H1 (cell line): ENCODE measurements at regions not wholly inside any gene's neighbourhood (a gene's known extent, or its start where the extent isn't known, plus 50 kb on each side); places are given as distances from the start of the nearest gene placed in this dataset.

Experiments used
- CTCF ChIA-PET: fragments of 300-600 bp; sonication (Branson Sonifier 250); formaldehyde crosslinking; loops from one replicate; lab custom pipeline; 2021; ENCODE audit not compliant: partially characterized antibody; lab: Charles Lee
- POLR2A ChIA-PET: fragments of 300-600 bp; sonication (Branson Sonifier 250); formaldehyde crosslinking; loops from one replicate; lab custom pipeline; 2021; ENCODE audit warnings: inconsistent platforms; ENCODE audit not compliant: partially characterized antibody; lab: Charles Lee
- DNase-seq, 2 experiments: peaks; one replicate each; pipeline versions ENCODE4 v3.0.0 to v3.0.0-alpha.2; 2010 to 2022; ENCODE audit warnings: low spot score in 2 of 2, low read depth in 1 of 2, mixed read lengths in 1 of 2
- FAIRE-seq: peaks from 2 replicates; lab custom pipeline; 2011; peaks lifted over from hg19 to GRCh38; lab: Jason Lieb, UNC
- H2AFZ ChIP-seq: 2 replicates; pipeline ENCODE4 v1.8.1; 2012; ENCODE audit warnings: low read length, inconsistent platforms
- H2AK5ac ChIP-seq: 2 replicates; pipeline ENCODE4 v1.6.1; 2013; ENCODE audit warnings: low read depth, low read length
- H2BK120ac ChIP-seq: replicated peaks from 2 replicates; pipeline ENCODE3; 2013; ENCODE audit warnings: low read depth, low read length, inconsistent platforms
- H2BK12ac ChIP-seq: 2 replicates; pipeline ENCODE4 v1.6.1; 2013; ENCODE audit warnings: low read depth, low read length
- H2BK15ac ChIP-seq: 2 replicates; pipeline ENCODE4 v1.6.1; 2013; ENCODE audit warnings: low read length
- H2BK20ac ChIP-seq: 2 replicates; pipeline ENCODE4 v1.6.1; 2013; ENCODE audit warnings: low read length
- H2BK5ac ChIP-seq: 2 replicates; pipeline ENCODE4 v1.6.1; 2013; ENCODE audit warnings: low read depth, low read length
- H3K14ac ChIP-seq: 2 replicates; pipeline ENCODE4 v1.6.1; 2013; ENCODE audit warnings: inconsistent platforms; ENCODE audit not compliant: insufficient read length
- H3K18ac ChIP-seq: 2 replicates; pipeline ENCODE4 v1.6.1; 2013; ENCODE audit warnings: low read length; ENCODE audit errors: extremely low read depth
- H3K23ac ChIP-seq: 2 replicates; pipeline ENCODE4 v1.6.1; 2013; ENCODE audit warnings: inconsistent platforms; ENCODE audit not compliant: insufficient read length
- H3K23me2 ChIP-seq: 2 replicates; pipeline ENCODE4 v1.6.1; 2013; ENCODE audit warnings: low read depth, low read length
- H3K27ac ChIP-seq: 2 replicates; pipeline ENCODE4 v1.6.1; 2011; ENCODE audit warnings: low read depth, low read length, inconsistent platforms
- H3K27me3 ChIP-seq, 4 experiments: replicated peaks in 1 of 4; 1 replicate in 1 of 4; 2 replicates in 3 of 4; pipeline versions ENCODE4 v1.6.1 to v1.8.1; 2011 to 2013; ENCODE audit warnings: low read length in 3 of 4, mild to moderate bottlenecking in 3 of 4, inconsistent platforms in 2 of 4, mixed read lengths in 2 of 4, moderate library complexity in 1 of 4; ENCODE audit not compliant: control insufficient read depth in 3 of 4, insufficient read depth in 3 of 4; ENCODE audit errors: extremely low read depth in 1 of 4
- H3K36me3 ChIP-seq, 4 experiments: 2 replicates each; pipeline versions ENCODE4 v1.6.1 to v1.8.1; 2011 to 2013; ENCODE audit warnings: mild to moderate bottlenecking in 4 of 4, low read length in 3 of 4, moderate library complexity in 2 of 4, control low read depth in 1 of 4, inconsistent platforms in 1 of 4; ENCODE audit not compliant: insufficient read depth in 4 of 4, control insufficient read depth in 2 of 4
- H3K4ac ChIP-seq: replicated peaks from 2 replicates; pipeline ENCODE3; 2013; ENCODE audit warnings: low read length, low read depth, mixed read lengths, inconsistent platforms; ENCODE audit not compliant: insufficient read length
- H3K4me1 ChIP-seq, 4 experiments: replicated peaks in 1 of 4; 1 replicate in 1 of 4; 2 replicates in 3 of 4; pipeline versions ENCODE4 v1.6.1 to v1.8.1; 2011 to 2013; ENCODE audit warnings: low read length in 3 of 4, inconsistent platforms in 2 of 4, mixed read lengths in 1 of 4; ENCODE audit not compliant: insufficient read depth in 4 of 4, control insufficient read depth in 3 of 4
- H3K4me2 ChIP-seq, 2 experiments: 2 replicates each; pipeline versions ENCODE4 v1.6.1 to v1.8.1; 2011 to 2013; ENCODE audit warnings: low read depth in 2 of 2, low read length in 2 of 2, control low read depth in 1 of 2, inconsistent platforms in 1 of 2, mild to moderate bottlenecking in 1 of 2; ENCODE audit not compliant: insufficient read depth in 1 of 2
- H3K4me3 ChIP-seq, 4 experiments: fragments of 200-600, 300-600 bp in 1 of 4; sonication (generic), shearing (Covaris generic), sonication (Bioruptor Twin) in 1 of 4; 2 replicates each; pipeline versions ENCODE4 v1.5.1 to v1.8.1; 2011 to 2016; ENCODE audit warnings: low read length in 4 of 4, low read depth in 3 of 4, control low read depth in 2 of 4, inconsistent platforms in 2 of 4, mild to moderate bottlenecking in 2 of 4, mixed read lengths in 1 of 4, moderate library complexity in 1 of 4; ENCODE audit not compliant: insufficient read depth in 2 of 4; ENCODE audit errors: extremely low read depth in 1 of 4
- H3K56ac ChIP-seq: replicated peaks from 2 replicates; pipeline ENCODE3; 2013; ENCODE audit warnings: low read depth, mild to moderate bottlenecking, mixed read lengths, low read length, inconsistent platforms; ENCODE audit not compliant: insufficient read length
- H3K79me1 ChIP-seq: 2 replicates; pipeline ENCODE4 v1.6.1; 2013; ENCODE audit warnings: low read depth, low read length, control low read depth
- H3K79me2 ChIP-seq, 2 experiments: 2 replicates each; pipeline versions ENCODE4 v1.6.1 to v1.8.1; 2012 to 2013; ENCODE audit warnings: low read length in 2 of 2, mild to moderate bottlenecking in 2 of 2, inconsistent platforms in 1 of 2; ENCODE audit not compliant: insufficient read depth in 2 of 2, control insufficient read depth in 1 of 2
- H3K9ac ChIP-seq, 4 experiments: replicated peaks in 1 of 4; 1 replicate in 1 of 4; 2 replicates in 3 of 4; pipeline versions ENCODE4 v1.6.1 to v1.8.1; 2011 to 2013; ENCODE audit warnings: low read depth in 3 of 4, low read length in 3 of 4, control low read depth in 2 of 4, mild to moderate bottlenecking in 2 of 4, moderate library complexity in 2 of 4, inconsistent platforms in 1 of 4; ENCODE audit errors: extremely low read depth in 1 of 4
- H3K9me3 ChIP-seq, 2 experiments: 2 replicates each; pipeline versions ENCODE4 v1.6.1 to v1.8.1; 2012 to 2013; ENCODE audit warnings: mild to moderate bottlenecking in 2 of 2, moderate library complexity in 2 of 2, control low read depth in 1 of 2, inconsistent platforms in 1 of 2, low read depth in 1 of 2, low read length in 1 of 2, mixed read lengths in 1 of 2; ENCODE audit not compliant: insufficient read depth in 2 of 2
- H4K20me1 ChIP-seq, 2 experiments: replicated peaks in 1 of 2; 2 replicates each; pipeline versions ENCODE3 to v1.8.1; 2011 to 2013; ENCODE audit warnings: inconsistent platforms in 2 of 2, low read length in 2 of 2, mild to moderate bottlenecking in 1 of 2; ENCODE audit not compliant: insufficient read depth in 2 of 2, control insufficient read depth in 1 of 2
- H4K5ac ChIP-seq: 2 replicates; pipeline ENCODE4 v1.6.1; 2013; ENCODE audit warnings: low read length, low read depth, mixed read lengths, inconsistent platforms; ENCODE audit not compliant: insufficient read length
- H4K8ac ChIP-seq: 2 replicates; pipeline ENCODE4 v1.8.0; 2013; ENCODE audit warnings: mild to moderate bottlenecking, moderate library complexity, low read length, inconsistent platforms; ENCODE audit not compliant: insufficient read depth; ENCODE audit errors: extremely low read depth
- H4K91ac ChIP-seq: replicated peaks from 2 replicates; pipeline ENCODE3; 2013; ENCODE audit warnings: low read length, mixed read lengths, inconsistent platforms; ENCODE audit not compliant: insufficient read length
- BACH1 ChIP-seq: IDR thresholded peaks from 2 replicates; pipeline ENCODE4 v1.6.1; 2012; ENCODE audit warnings: low read length, improper control_type of control experiment
- CBX5 ChIP-seq: fragments of 300-800, 300-1000 bp; sonication (generic); IDR thresholded peaks from 2 replicates; pipeline ENCODE4 v1.7.1; 2016; ENCODE audit warnings: antibody characterized with exemption, low read length, low read depth
- EGR1 ChIP-seq: IDR thresholded peaks from 2 replicates; pipeline ENCODE4 v1.6.1; 2011; ENCODE audit warnings: low read depth, low read length, borderline replicate concordance
- EZH2 ChIP-seq: fragments of 200-600 bp; sonication (generic); IDR thresholded peaks from 2 replicates; pipeline ENCODE4 v1.7.1; 2012; ENCODE audit warnings: low read depth, mild to moderate bottlenecking, moderate library complexity, low read length, inconsistent platforms; ENCODE audit not compliant: severe bottlenecking
- KDM1A ChIP-seq: fragments of 200-600, 300-600 bp; sonication (generic); IDR thresholded peaks from 2 replicates; pipeline ENCODE4 v1.7.1; 2016; ENCODE audit warnings: mild to moderate bottlenecking, low read length, borderline replicate concordance
- MAFK ChIP-seq: IDR thresholded peaks from 2 replicates; pipeline ENCODE4 v1.6.1; 2012; ENCODE audit warnings: low read depth, mild to moderate bottlenecking, improper control_type of control experiment, low read length
- SP4 ChIP-seq: IDR thresholded peaks from 2 replicates; pipeline ENCODE4 v1.6.1; 2012; ENCODE audit warnings: low read length, inconsistent platforms
- SRF ChIP-seq: IDR thresholded peaks from 2 replicates; pipeline ENCODE4 v1.6.1; 2011; ENCODE audit warnings: mild to moderate bottlenecking, low read depth, low read length, moderate library complexity
- WGBS, 2 experiments: shearing (Covaris generic) in 1 of 2; methylation state at CpG; one replicate each; pipeline versions ENCODE4 v1.1.6 to v1.1.7; 2013 to 2015; ENCODE audit warnings: low lambda C conversion rate in 2 of 2, mixed read lengths in 2 of 2, inconsistent platforms in 1 of 2, low coverage in 1 of 2, missing lambda C conversion rate in 1 of 2; ENCODE audit not compliant: insufficient replicate concordance in 2 of 2, insufficient coverage in 1 of 2, insufficient read length in 1 of 2; ENCODE audit errors: extremely low coverage in 1 of 2, missing lambda C conversion rate in 1 of 2; 5-methylcytosine and 5-hydroxymethylcytosine counted together

- no peak overlapping the region for H3K4me3 ChIP-seq
- no peak overlapping the region for H2AK5ac ChIP-seq
- H3K23ac ChIP-seq, result no peak overlapping the region
- H3K9me3 ChIP-seq, result 0 out of 4 replicates have a peak, but pooled peaks cover 0 to 3% of the 10 kb centered on the region in 2 experiments
- no peak overlapping the region for H4K5ac ChIP-seq
- DNase-seq, result no peak
- 0 out of 7 replicates have a peak, but pooled peaks cover 0 to 2% (median 0%) of the 10 kb centered on the region in 4 experiments for H3K4me1 ChIP-seq
- H3K9ac ChIP-seq, result no peak overlapping the region
- no peak overlapping the region for H2BK5ac ChIP-seq
- H3K27me3 ChIP-seq, result no peaks in the 10 kb centered on the region
- no peak overlapping the region for H2AFZ ChIP-seq
- no peak for TF ChIP-seq SP4
- no peak for TF ChIP-seq SRF
- no peak for TF ChIP-seq KDM1A
- TF ChIP-seq BACH1, result no peak
- TF ChIP-seq MAFK, result no peak
- no peak for TF ChIP-seq EZH2
- no peak for TF ChIP-seq CBX5
- TF ChIP-seq EGR1, result no peak
- 94% methylated on average over 6 of the region's 6 CpGs; no CpG with 5 or more reads in 1 of the 2 experiments for WGBS, 2 experiments
- ChIA-PET CTCF (no interaction called here), POLR2A (no interaction called here)
- H4K20me1 ChIP-seq, result no peaks in the 10 kb centered on the region
- H3K14ac ChIP-seq, result no peak overlapping the region
- no peaks in the 10 kb centered on the region for H3K79me1 ChIP-seq
- H2BK12ac ChIP-seq, result no peak overlapping the region
- no peak overlapping the region for H4K91ac ChIP-seq
- H2BK20ac ChIP-seq, result no peak overlapping the region
- H3K79me2 ChIP-seq, result no peaks in the 10 kb centered on the region
- no peak overlapping the region for H3K18ac ChIP-seq
- H3K27ac ChIP-seq, result no peak overlapping the region
- H3K23me2 ChIP-seq, result no peaks in the 10 kb centered on the region
- no peak overlapping the region for H3K4me2 ChIP-seq
- no peak overlapping the region for H4K8ac ChIP-seq
- H3K56ac ChIP-seq, result peak overlapping the region; percentile 54
- no peak overlapping the region for H2BK15ac ChIP-seq
- no peak overlapping the region for H3K4ac ChIP-seq
- no peak overlapping the region for H2BK120ac ChIP-seq
- H3K36me3 ChIP-seq, result no peaks in the 10 kb centered on the region
- FAIRE-seq, result no peak
Measured at GRCh38 chr16:17977260-17977659, 359.3 kb downstream of the NPIPA8 start.
